Neural progenitor cell (in vitro differentiated cells): ENCODE measurements at regions not wholly inside any gene's neighbourhood (a gene's known extent, or its start where the extent isn't known, plus 50 kb on each side); places are given as distances from the start of the nearest gene placed in this dataset.

Source experiments
- DNase-seq: peaks from one replicate; pipeline ENCODE4 v3.0.0-alpha.2; 2016; ENCODE audit warnings: low spot score
- H2AFZ ChIP-seq: fragments of 200-600 bp; sonication (generic); replicated peaks from 2 replicates; pipeline ENCODE4 v1.6.1; 2016; ENCODE audit warnings: antibody characterized with exemption
- H3F3A ChIP-seq: fragments of 200-600 bp; sonication (generic); 2 replicates; pipeline ENCODE4 v1.6.1; 2016; ENCODE audit warnings: antibody characterized with exemption, low read depth
- H3K27ac ChIP-seq: fragments of 200-600 bp; sonication (generic); 2 replicates; pipeline ENCODE4 v1.5.1; 2016; ENCODE audit warnings: mild to moderate bottlenecking
- H3K27me3 ChIP-seq: fragments of 200-600 bp; sonication (generic); 2 replicates; pipeline ENCODE4 v1.6.1; 2016; ENCODE audit warnings: mild to moderate bottlenecking, moderate library complexity
- H3K36me3 ChIP-seq: fragments of 200-600 bp; sonication (generic); 2 replicates; pipeline ENCODE4 v1.5.1; 2016
- H3K4me1 ChIP-seq: fragments of 200-600 bp; sonication (generic); 2 replicates; pipeline ENCODE4 v1.6.1; 2016; ENCODE audit warnings: mixed run types
- H3K4me2 ChIP-seq: fragments of 200-600 bp; sonication (generic); 2 replicates; pipeline ENCODE4 v1.6.1; 2016
- H3K4me3 ChIP-seq: fragments of 200-600 bp; sonication (generic); 2 replicates; pipeline ENCODE4 v1.5.1; 2016
- H3K79me2 ChIP-seq: fragments of 200-600 bp; sonication (generic); 2 replicates; pipeline ENCODE4 v1.6.1; 2016; ENCODE audit warnings: low read depth
- H3K9ac ChIP-seq: fragments of 200-600 bp; sonication (generic); 2 replicates; pipeline ENCODE4 v1.6.1; 2016
- H3K9me3 ChIP-seq: fragments of 200-600 bp; sonication (generic); 2 replicates; pipeline ENCODE4 v1.5.1; 2016; ENCODE audit warnings: low read depth
- H4K20me1 ChIP-seq: fragments of 200-600 bp; sonication (generic); 2 replicates; pipeline ENCODE4 v1.6.1; 2016; ENCODE audit warnings: low read depth
- H3K27ac Mint-ChIP-seq: 3 replicates; pipeline ENCODE4 v1.8.0; 2021; ENCODE audit warnings: mixed read lengths
- H3K27me3 Mint-ChIP-seq: 2 replicates; pipeline ENCODE4 v1.8.0; 2022; ENCODE audit warnings: low read depth, mild to moderate bottlenecking, inconsistent platforms, moderate library complexity, mixed read lengths; ENCODE audit not compliant: insufficient read depth
- H3K36me3 Mint-ChIP-seq: 3 replicates; pipeline ENCODE4 v1.8.0; 2021; ENCODE audit warnings: mixed read lengths
- H3K4me1 Mint-ChIP-seq: 3 replicates; pipeline ENCODE4 v1.8.0; 2021; ENCODE audit warnings: mixed read lengths
- H3K4me3 Mint-ChIP-seq: 3 replicates; pipeline ENCODE4 v1.8.0; 2021; ENCODE audit warnings: mild to moderate bottlenecking, moderate library complexity, mixed read lengths
- H3K9me3 Mint-ChIP-seq: 3 replicates; pipeline ENCODE4 v1.8.0; 2020; ENCODE audit warnings: mixed read lengths
- CTCF ChIP-seq: fragments of 200-600 bp; sonication (generic); IDR thresholded peaks from 2 replicates; pipeline ENCODE4 v1.5.1; 2017; ENCODE audit warnings: antibody characterized with exemption, mild to moderate bottlenecking
- EZH2 ChIP-seq: fragments of 200-600 bp; sonication (generic); IDR thresholded peaks from 2 replicates; pipeline ENCODE4 v1.6.1; 2017; ENCODE audit warnings: antibody characterized with exemption, mild to moderate bottlenecking, moderate library complexity
- EZH2phosphoT487 ChIP-seq: fragments of 200-600 bp; sonication (generic); IDR thresholded peaks from 2 replicates; pipeline ENCODE4 v1.6.1; 2017; ENCODE audit warnings: antibody characterized with exemption

- Mint-ChIP-seq H3K36me3 (peaks cover 9% of the 10 kb centered on the region), H3K4me3 (no peak overlapping the region), H3K27ac (peak overlapping the region; percentile 83), H3K9me3 (no peaks in the 10 kb centered on the region), H3K4me1 (peaks cover 45% of the 10 kb centered on the region), H3K27me3 (peaks cover 2% of the 10 kb centered on the region)
- Histone ChIP-seq H3K4me3 (no peak overlapping the region), H3K36me3 (no peaks in the 10 kb centered on the region), H3F3A (no peaks in the 10 kb centered on the region), H2AFZ (no peak overlapping the region), H3K9ac (no peak overlapping the region), H3K4me1 (peaks cover 28% of the 10 kb centered on the region), H3K27me3 (no peaks in the 10 kb centered on the region), H3K9me3 (no peaks in the 10 kb centered on the region), H4K20me1 (no peaks in the 10 kb centered on the region), H3K4me2 (no peak overlapping the region), H3K79me2 (no peaks in the 10 kb centered on the region), H3K27ac (no peak overlapping the region)
- TF ChIP-seq CTCF (no peak), EZH2phosphoT487 (no peak), EZH2 (no peak)
- no peak for DNase-seq
Observed at GRCh38 chr6:126112171-126112632, 125.9 kb downstream of the TRMT11 start.

GRCh38 chr6:126113261-126113660, 126.9 kb downstream of the TRMT11 start:
- no peaks in the 10 kb centered on the region for H3K36me3 ChIP-seq
- H3K4me1 Mint-ChIP-seq: peaks cover 36% of the 10 kb centered on the region
- H3K9me3 Mint-ChIP-seq: no peaks in the 10 kb centered on the region
- TF ChIP-seq EZH2phosphoT487: no peak
- TF ChIP-seq EZH2: no peak
- TF ChIP-seq CTCF: no peak
- H3K4me1 ChIP-seq: peaks cover 17% of the 10 kb centered on the region
- no peak overlapping the region for H3K4me2 ChIP-seq
- no peak overlapping the region for H3K9ac ChIP-seq
- DNase-seq: no peak
- H3K4me3 Mint-ChIP-seq: no peak overlapping the region
- H3K9me3 ChIP-seq: no peaks in the 10 kb centered on the region
- H3K27me3 Mint-ChIP-seq: peaks cover 2% of the 10 kb centered on the region
- H3K4me3 ChIP-seq: no peak overlapping the region
- no peaks in the 10 kb centered on the region for H4K20me1 ChIP-seq
- H3K27ac Mint-ChIP-seq: no peak overlapping the region
- no peaks in the 10 kb centered on the region for H3K27me3 ChIP-seq
- no peaks in the 10 kb centered on the region for H3F3A ChIP-seq
- no peaks in the 10 kb centered on the region for H3K79me2 ChIP-seq
- no peak overlapping the region for H3K27ac ChIP-seq
- H3K36me3 Mint-ChIP-seq: peaks cover 12% of the 10 kb centered on the region
- no peak overlapping the region for H2AFZ ChIP-seq

GRCh38 chr6:126117251-126117650, 130.9 kb downstream of the TRMT11 start:
- H3K4me1 ChIP-seq: no peaks in the 10 kb centered on the region
- H3K4me2 ChIP-seq: no peak overlapping the region
- no peak overlapping the region for H3K27ac ChIP-seq
- no peak overlapping the region for H3K4me3 Mint-ChIP-seq
- H3K4me1 Mint-ChIP-seq: peaks cover 3% of the 10 kb centered on the region
- no peak overlapping the region for H3K9ac ChIP-seq
- H3K9me3 ChIP-seq: no peaks in the 10 kb centered on the region
- H2AFZ ChIP-seq: no peak overlapping the region
- no peaks in the 10 kb centered on the region for H3F3A ChIP-seq
- no peak for DNase-seq
- H3K27ac Mint-ChIP-seq: no peak overlapping the region
- no peaks in the 10 kb centered on the region for H3K36me3 ChIP-seq
- H3K27me3 Mint-ChIP-seq: peaks cover 2% of the 10 kb centered on the region
- no peaks in the 10 kb centered on the region for H4K20me1 ChIP-seq
- H3K36me3 Mint-ChIP-seq: peaks cover 17% of the 10 kb centered on the region
- H3K79me2 ChIP-seq: no peaks in the 10 kb centered on the region
- no peak overlapping the region for H3K4me3 ChIP-seq
- TF ChIP-seq CTCF (no peak), EZH2phosphoT487 (no peak), EZH2 (no peak)
- H3K9me3 Mint-ChIP-seq: no peaks in the 10 kb centered on the region
- H3K27me3 ChIP-seq: no peaks in the 10 kb centered on the region
